Activated CD8-positive, alpha-beta memory T cell treated with anti-CD3 and anti-CD28 coated beads, Interleukin-2, amount 50 U/mL, for 48 hours (primary cell): ENCODE measurements at regions not wholly inside any gene's neighbourhood (a gene's known extent, or its start where the extent isn't known, plus 50 kb on each side); places are given as distances from the start of the nearest gene placed in this dataset.

ENCODE experiments used
- DNase-seq: peaks from one replicate; pipeline ENCODE4 v3.0.0-alpha.2; 2020

DNA sequence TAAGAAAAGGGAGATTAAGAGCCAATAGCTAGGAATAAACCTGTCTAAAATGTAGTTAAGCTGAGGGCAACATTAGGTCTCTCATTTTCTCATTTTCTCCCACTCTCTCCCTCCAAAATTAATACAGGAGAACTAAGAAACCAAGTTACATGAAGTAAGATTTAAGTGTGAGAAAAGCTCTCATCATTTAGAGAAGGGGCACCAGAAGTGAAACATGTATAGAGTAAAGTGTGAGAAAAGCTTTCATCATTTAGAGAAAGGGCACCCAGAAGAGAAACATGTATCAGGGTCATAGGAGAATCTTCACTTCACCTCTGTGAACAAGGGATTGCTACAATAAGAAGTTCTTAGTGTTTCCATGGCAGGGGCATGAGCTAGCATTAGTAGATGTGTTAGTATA, 132.4 kb upstream of the CNTN1 start:
- no peak for DNase-seq

- no peak for DNase-seq
Measured at GRCh38 chr12:40560848-40561247, 131.4 kb upstream of the CNTN1 start.

DNA sequence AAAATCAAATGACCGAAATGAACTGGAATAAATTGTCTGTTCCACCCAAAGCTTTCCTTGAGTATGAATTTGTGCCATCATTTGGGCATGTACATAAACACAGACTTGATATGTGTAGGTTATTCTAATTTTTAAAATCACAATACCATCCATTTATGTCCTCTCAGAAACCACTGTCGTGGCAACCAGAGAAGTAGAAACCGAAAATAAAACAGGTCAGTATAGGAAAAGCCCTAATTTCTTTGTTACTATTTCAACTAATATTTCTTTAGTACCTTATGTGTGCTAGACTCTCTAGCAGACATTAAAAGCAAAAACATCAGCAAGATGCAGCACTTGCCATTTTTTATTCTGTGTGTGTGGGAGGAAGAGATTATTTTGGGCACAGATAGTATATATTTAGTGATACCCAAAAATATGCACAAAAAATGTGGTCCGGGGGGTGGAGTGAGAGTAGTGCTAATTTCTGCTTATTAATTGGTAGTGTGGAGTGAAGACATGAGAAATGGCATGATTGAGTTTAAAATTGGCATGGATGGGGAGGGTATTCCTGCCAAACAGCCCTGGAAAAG, 130.8 kb upstream of the CNTN1 start:
- DNase-seq, result no peak

DNA sequence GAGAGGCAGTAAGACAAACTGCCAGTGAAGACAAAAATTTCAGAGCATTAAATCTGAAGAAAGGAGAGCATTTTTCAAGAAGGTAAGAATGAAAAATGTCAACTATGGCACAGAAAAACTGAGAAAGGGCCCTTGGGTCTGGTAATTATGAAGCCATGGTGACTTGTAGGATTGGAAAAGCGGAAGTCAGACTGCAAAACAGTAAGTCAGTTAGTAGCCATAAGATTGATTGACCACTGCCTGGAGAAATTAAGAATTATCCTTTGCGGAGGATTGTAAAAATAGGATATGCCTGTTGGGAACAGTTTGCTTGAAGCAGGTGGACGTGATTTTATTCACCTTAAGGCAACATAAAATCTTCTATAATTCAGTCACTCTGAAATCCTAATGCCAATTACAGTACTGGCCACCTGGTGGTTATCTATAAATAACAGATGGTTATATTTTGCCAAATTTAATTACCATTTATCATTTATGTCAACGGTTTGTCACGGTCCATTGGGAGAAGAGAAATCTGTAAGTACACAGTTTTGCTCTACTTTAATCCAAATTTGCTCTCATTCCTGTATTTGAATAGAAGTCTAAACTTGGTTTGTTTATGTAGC, 127.1 kb upstream of the CNTN1 start:
- DNase-seq, result no peak

DNA sequence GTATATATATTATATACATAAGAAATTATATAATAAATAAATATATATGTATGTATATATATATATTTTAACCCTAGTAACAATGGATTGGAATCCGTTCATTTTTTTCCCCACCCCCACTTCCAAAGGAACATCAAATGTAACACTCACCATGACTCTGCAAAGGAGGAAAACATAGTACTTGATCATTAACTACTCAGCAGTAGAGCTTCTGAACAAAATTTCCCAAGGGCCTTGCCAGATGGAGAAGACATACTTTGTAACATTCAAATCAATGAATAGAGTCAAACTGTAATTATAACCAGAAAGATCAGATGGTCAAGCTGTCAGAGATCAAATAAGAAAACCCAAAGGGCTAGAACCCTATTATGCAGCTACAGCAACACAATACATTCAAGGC, 126.0 kb upstream of the CNTN1 start:
- DNase-seq, result no peak

- no peak for DNase-seq
Measured at GRCh38 chr12:40569626-40570179, 122.5 kb upstream of the CNTN1 start.

DNA sequence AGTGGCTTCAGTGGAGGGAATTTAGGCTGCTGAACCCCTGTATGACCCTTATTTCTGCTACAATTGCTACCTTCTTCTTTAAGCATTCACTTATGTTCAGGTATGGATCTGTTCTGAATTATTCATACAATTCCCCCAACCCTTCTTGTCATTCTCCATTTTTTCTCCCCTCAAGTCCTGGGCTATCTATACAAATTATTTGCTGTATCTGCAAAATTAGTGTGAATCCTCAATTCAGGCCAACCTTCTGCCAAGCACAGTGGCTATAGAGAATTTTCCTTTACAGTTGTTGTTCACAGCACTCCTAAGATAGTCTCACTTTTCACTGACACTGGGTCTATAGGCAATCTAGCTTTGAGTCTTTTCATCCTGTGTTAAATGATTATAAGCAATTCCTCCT, 119.2 kb upstream of the CNTN1 start:
- no peak for DNase-seq

- no peak for DNase-seq
Measured at GRCh38 chr12:40575987-40576386, 116.3 kb upstream of the CNTN1 start.

GRCh38 chr12:40577834-40578233, 114.4 kb upstream of the CNTN1 start:
- no peak for DNase-seq

GRCh38 chr12:40579687-40580086, 112.6 kb upstream of the CNTN1 start:
- no peak for DNase-seq

- no peak for DNase-seq
Measured at GRCh38 chr12:40580346-40580745, 111.9 kb upstream of the CNTN1 start.

DNA sequence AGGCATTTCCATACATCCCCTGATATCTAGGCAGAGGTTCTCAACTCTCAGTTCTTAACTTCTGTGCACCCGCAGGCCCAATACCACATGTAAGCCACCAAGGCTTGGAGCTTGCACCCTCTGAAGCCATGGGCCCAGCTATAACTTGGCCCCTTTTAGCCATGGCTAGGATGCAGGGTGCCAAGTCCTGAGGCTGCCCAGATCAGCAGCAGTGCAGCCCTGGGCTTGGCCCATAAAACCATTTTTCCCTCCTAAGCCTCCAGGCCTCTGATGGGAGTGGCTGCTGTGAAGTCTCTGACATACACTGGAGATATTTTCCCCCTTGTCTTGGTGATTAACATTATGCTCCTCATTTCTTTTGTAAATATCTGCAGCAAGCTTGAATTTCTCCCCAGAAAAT, 110.3 kb upstream of the CNTN1 start:
- no peak for DNase-seq

GRCh38 chr12:40583743-40584142, 108.5 kb upstream of the CNTN1 start:
- no peak for DNase-seq

- DNase-seq, result no peak
Measured at GRCh38 chr12:40584763-40585162, 107.5 kb upstream of the CNTN1 start.

- no peak for DNase-seq
Measured at GRCh38 chr12:40586823-40587222, 105.4 kb upstream of the CNTN1 start.

- no peak for DNase-seq
Measured at GRCh38 chr12:40587421-40587820, 104.8 kb upstream of the CNTN1 start.

DNA sequence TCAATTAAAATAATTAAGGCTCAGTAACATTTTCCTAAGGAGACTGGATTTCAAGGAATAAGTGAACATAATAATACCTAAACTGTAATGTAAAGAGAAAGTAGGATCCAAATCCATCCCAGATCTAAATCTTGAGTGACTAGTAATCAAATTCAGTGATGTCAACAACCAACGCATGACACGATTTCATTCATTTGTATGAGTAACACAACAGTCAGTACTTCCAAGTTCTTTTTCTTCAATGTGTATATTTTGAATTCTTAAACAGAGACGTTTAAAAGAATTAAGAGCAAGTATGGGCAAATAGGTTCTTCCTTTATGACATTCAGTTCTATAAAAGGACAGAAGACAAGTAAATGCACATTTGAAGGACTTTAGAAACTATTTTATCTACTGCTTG, 104.3 kb upstream of the CNTN1 start:
- no peak for DNase-seq

- DNase-seq, result no peak
Measured at GRCh38 chr12:40597133-40597532, 95.1 kb upstream of the CNTN1 start.

DNA sequence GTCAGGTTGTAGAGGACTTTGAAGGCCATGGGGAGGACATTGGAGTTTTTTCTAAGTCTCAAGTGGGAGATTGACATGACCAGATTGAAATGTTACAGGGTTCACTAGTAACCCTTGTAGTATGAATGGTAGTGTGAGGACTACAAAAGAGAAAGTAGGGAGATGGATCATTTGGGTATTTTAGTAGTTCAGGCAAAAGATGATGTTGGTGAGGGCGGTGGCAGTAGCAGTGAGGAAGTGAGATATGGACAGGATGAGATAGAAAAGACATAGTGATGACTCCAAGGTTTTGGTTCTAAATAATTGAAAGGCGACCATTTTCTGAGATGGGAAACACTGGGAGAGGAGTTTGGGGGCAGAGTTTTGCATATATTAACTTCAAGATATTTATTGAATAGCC, 94.2 kb upstream of the CNTN1 start:
- DNase-seq, result no peak

DNA sequence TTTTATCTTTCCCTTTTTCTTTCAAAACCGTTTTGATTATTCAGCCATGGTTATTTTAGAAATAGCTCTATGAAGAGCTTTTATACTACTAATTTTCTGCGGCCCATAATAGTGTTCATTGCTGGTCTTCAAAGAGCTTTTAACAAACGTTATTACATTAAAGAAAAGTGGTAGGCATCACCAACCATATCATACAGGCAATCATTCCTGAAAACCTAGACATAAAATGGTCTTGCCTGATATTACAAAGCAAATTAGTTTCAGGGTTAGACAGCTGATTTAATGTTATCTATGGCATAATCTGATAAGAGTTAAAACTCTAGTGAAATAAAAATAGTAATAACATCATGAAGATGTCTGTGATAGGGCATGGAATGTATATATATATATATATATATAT, 89.7 kb upstream of the CNTN1 start:
- no peak for DNase-seq

DNA sequence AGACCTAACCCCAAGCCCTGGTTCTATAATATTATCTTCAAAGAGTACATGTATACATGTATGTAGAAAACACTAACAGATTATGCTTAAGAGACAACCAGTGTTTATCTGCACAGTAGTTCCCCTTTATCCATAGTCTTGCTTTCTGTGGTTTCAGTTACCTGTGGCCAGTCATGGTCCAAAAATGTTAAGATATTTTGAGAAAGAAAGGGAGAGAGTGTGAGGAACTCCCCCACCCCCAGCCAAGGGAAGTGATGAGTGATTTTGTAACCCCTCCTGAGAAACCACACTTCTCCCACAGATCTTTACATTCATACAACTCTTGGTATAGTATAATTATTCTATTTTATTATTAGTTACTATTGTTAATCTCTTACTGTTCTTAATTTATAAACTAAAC, 77.3 kb upstream of the CNTN1 start:
- no peak for DNase-seq

DNA sequence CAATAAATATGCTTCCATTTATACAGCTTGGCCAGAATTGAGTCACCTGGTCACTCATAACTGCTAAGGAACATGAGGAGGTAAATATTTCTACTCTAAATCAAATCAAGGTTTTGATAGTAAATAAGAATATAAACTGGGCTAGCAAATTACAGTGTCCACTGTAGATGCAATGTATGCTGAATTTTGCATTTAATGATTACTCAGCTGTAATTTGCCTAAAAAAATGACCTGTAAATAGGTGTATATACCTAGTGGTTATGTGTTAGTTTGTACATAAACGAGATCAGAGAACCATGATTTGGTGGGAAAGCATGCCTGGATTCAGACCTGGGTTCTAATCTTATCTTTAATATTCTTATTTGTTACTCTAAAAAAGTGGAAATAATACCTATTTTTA, 76.6 kb upstream of the CNTN1 start:
- DNase-seq, result no peak

GRCh38 chr12:40616383-40616915, 75.8 kb upstream of the CNTN1 start:
- DNase-seq, result no peak

GRCh38 chr12:40618636-40619035, 73.6 kb upstream of the CNTN1 start:
- DNase-seq, result no peak

- DNase-seq, result no peak
Measured at GRCh38 chr12:40620564-40621019, 71.6 kb upstream of the CNTN1 start.
